SK-N-SH (cell line): ENCODE measurements at regions not wholly inside any gene's neighbourhood (a gene's known extent, or its start where the extent isn't known, plus 50 kb on each side); places are given as distances from the start of the nearest gene placed in this dataset.

Experiments used
- CTCF ChIP-seq: fragments of 200-600 bp; sonication (generic); IDR thresholded peaks from 2 replicates; pipeline ENCODE4 v1.6.1; 2017; ENCODE audit warnings: antibody characterized with exemption, mild to moderate bottlenecking, moderate library complexity
- EZH2phosphoT487 ChIP-seq: fragments of 200-600 bp; sonication (generic); IDR thresholded peaks from 2 replicates; pipeline ENCODE4 v1.6.1; 2017; ENCODE audit warnings: low read depth, mixed run types, mild to moderate bottlenecking, antibody characterized with exemption, moderate library complexity, borderline replicate concordance
- POLR2AphosphoS5 ChIP-seq: IDR thresholded peaks from 2 replicates; pipeline ENCODE4 v1.6.1; 2012; ENCODE audit warnings: low read depth, low read length
- TAF1 ChIP-seq: IDR thresholded peaks from 2 replicates; pipeline ENCODE4 v1.6.1; 2012; ENCODE audit warnings: low read depth, mild to moderate bottlenecking, low read length, moderate library complexity, borderline replicate concordance

- no peak for TF ChIP-seq EZH2phosphoT487
- no peak for TF ChIP-seq POLR2AphosphoS5
- TF ChIP-seq CTCF: no peak
- no peak for TF ChIP-seq TAF1
Measured at GRCh38 chrX:138908577-138908976, 197.1 kb upstream of the FGF13 start.
